ENCODE measurements at regions not wholly inside any gene's neighbourhood (a gene's known extent, or its start where the extent isn't known, plus 50 kb on each side); places are given as distances from the start of the nearest gene placed in this dataset.

- TF ChIP-seq POLR2A (IDR thresholded peaks at IDR 0.05) (no peak), CTCF (IDR thresholded peaks at IDR 0.05) (no peak)
Observed at GRCh38 chr7:85882335-85882734, 695.5 kb upstream of the SEMA3D start.

All from lower leg skin (tissue), 3 donors.